ENCODE measurements at regions not wholly inside any gene's neighbourhood (a gene's known extent, or its start where the extent isn't known, plus 50 kb on each side); places are given as distances from the start of the nearest gene placed in this dataset.

- TF ChIP-seq SRF (IDR thresholded peaks at IDR 0.05; ENCODE audit: low read depth, low read length) (no peak), JUN (IDR thresholded peaks at IDR 0.05; ENCODE audit: low read depth, low read length) (no peak), CTBP2 (IDR thresholded peaks at IDR 0.05; ENCODE audit: borderline replicate concordance, insufficient read depth, insufficient read length, low read length) (no peak), POLR2AphosphoS5 (IDR thresholded peaks at IDR 0.05; ENCODE audit: low read depth, low read length) (no peak), RFX5 (IDR thresholded peaks at IDR 0.05; ENCODE audit: borderline replicate concordance, low read depth, low read length) (no peak), PHF8 (conservative IDR thresholded peaks at IDR 0.05; ENCODE audit: low read depth, low read length) (no peak)
These were observed 752.4 kb upstream of the VSTM2A start (continued) for GRCh38 chr7:53789741-53790140.

Measured in H1 (cell line).